NCI-H128 (cell line): ENCODE measurements at regions not wholly inside any gene's neighbourhood (a gene's known extent, or its start where the extent isn't known, plus 50 kb on each side); places are given as distances from the start of the nearest gene placed in this dataset.
"Not testable (repeated sequence)": the region's sequence is repeated elsewhere in the genome, so short reads cannot be mapped to it uniquely, and the experiment has no call there.

ENCODE experiments used
- DNase-seq: peaks from one replicate; lab custom pipeline; 2025; ENCODE audit not compliant: unreplicated experiment; lab: John Stamatoyannopoulos, UW

DNA sequence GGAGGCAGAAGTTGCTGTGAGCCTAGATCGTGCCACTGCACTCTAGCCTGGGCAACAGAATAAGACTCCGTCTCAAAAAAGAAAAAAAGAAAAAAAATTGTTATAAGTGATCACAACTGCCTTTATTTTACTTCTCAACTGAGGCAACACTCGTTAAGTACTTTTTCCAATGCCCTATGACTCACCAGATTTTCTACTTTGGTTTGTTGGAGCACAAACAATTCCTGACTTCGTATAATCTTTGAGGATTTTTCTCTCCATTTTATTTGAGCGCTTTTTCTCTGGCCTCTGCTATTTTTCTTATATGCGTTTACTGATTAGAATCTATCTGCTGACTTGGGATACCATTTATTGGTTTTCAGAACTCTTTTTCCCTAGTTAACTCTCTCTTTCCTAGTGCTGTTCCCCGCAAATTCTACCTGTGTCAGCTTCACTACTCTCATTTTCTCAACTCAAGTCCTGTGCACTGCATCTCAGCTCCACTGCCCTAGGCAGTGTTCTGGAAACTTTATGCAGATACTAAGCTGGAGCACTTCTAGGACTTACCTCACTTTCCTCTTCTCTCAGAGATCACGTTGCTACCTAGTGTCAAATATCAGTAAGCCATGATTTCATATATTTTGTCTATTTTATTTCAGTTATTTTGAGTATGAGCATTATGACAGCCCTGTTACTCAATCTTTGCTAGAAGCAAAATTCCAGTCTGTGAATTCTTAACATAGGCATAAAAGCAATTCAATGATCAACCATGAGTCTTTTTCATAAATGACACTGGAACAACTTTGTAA lies 1120.1 kb upstream of the CITED2 start:
- no peak for DNase-seq

DNA sequence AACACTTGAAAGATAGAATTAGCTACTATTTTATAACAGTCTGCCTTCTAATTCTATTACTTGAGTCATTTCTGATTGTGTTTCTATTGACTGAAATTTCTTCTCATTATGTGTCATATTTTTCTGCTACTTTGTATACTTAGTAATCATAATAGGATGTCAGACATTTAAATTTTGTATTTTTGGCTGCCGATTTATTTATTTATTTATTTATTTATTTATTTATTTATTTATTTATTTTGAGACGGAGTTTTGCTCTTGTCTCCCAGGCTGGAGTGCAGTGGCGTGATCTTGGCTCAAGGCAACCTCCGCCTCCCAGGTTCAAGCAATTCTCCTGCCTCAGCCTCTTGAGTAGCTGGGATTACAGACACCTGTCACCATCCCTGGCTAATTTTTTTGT lies 1119.0 kb upstream of the CITED2 start:
- DNase-seq = not testable (repeated sequence)

DNA sequence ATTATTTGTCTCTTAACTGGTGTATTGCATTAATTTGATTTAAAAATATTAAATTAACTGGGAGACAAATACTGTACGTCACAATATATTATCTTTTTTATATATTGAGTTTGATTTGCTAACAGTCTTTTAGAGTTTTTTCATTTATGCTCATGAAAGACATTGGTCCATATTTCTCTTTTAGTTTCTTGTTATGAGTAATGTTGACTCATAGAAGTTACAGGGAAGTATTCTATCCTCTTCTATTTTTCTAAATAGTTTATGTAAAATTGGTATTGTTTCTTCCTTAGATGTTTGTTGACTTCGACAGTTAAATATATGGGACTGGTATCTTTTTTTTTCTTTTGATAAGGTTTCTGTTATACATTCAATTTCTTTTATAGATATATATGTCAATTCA lies 1115.6 kb upstream of the CITED2 start:
- no peak for DNase-seq

DNA sequence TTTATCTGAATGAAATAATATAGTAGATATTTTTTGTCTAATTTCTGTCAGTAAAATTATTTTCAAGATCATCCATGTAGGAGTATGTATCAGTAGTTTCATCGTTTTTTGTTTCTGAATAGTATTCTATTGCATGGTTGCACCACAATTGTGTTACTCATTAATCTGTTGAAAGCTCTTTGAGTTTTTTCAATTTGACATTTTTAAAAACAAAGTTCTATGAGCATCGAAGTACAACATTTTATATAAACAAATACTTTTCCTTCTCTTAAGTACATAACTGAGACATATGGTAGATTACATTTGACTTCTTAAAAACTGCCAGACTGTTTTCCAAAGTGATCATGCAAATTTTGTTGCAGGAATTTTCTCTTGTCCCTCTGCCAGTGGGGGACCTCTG lies 1113.1 kb upstream of the CITED2 start:
- DNase-seq = no peak

DNA sequence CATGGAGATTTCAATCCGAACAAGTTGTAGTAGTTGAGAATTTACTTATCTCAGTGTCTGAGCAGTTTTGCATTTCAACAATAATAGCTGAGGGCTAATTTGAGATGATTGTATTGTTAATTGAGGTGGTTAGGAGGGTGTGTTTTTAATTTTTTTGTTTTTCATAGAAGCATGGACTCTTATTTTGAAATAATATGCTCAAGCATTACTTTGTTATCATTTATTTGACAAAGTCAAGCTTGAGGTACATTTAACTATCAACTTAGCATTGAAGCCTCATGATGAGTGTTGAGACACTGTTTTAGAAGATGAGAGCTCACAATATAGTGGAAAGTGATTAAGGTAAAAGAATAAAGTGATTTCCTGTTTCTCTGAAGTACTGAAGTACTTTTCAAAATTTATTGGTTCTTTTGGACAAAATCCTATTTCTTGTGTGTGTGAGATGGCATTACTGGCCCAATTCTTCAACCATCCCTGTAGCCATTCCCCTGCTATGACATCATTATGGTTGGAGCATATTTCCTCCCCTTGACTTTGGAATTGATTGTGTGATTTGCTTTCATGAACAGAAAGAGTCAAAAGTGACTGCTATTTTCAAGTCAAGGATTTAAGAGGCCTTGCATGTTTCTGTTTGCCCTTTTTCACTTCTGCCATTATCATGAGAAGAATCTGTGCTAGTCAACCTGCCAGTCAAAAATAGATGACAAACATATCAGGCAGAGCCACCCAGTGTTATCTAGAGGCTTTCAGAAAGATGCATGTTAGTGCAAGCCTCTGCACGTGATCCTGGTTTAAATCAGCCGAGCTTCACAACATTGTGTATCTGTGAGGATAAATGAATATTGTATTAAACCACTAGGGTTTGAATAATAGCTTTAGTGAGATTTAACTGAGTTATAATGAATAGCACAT lies 1112.3 kb upstream of the CITED2 start:
- DNase-seq = no peak

DNA sequence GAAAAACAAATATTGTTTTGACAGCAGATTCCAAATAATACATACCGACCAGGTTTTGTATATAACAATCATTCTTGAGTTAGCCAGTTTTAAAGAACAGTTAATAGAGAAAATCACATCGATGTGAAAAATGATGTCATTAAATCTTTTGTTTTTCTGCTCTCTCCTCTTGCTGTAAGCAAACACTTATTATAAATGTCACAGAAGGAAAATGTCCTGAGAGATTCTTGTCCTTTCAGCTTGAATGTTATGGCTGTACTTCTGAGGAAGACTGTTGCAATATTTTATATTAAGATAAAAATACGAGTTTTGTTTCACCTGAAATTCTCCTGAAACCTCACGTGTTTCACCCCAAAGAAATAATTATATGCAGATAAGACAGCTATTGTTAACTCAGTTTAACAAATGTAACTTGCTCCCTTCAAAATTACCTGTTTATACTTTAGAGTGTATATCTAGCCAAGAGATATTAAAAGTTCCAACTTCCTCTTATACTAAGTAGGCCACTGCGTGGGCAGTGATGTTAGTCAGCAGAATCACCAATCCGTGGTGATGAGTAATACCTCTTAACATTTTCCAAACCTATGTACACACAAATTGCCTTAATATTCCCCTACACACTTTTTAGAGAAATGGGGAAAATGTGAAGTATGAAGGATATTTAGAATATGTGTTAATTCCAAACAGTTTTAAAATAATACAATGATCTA lies 1111.4 kb upstream of the CITED2 start:
- no peak for DNase-seq

DNA sequence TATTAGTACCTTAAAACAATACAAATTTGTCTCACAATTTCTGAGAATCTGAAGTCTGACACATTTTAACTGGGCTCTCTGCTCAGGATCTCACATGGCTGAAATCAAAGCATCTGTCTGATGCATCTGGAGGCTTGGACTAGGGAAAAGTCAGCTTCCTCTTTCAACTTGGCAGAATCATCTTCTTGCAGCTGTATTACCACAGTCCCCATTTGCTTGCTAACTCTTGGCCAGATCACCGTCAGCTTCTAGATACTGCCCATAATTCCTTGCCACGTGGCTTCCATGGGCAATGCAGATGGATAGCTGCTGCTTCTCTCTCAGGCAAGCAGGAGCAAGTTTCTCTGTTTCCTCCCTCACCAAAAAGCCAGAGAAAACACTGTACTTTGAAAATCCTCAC lies 1106.4 kb upstream of the CITED2 start:
- no peak for DNase-seq

DNA sequence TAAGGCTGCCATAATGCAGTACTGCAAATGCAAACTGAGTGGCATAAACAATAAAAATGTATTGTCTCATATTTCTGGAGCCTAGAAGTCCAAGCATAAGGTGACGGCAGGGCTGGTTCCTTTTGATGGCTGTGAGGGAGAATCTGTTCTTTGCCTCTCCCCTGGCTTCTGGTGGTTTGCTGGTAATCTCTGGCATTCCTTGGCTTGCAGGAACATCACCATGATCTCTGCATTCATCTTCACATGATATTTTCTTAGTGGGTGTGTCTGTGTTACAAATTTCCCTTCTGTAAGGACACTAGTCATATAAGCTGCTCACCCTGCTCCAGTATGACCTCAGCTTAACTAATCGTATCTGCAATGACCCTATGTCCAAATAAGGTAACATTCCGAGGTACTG lies 1104.2 kb upstream of the CITED2 start:
- no peak for DNase-seq

DNA sequence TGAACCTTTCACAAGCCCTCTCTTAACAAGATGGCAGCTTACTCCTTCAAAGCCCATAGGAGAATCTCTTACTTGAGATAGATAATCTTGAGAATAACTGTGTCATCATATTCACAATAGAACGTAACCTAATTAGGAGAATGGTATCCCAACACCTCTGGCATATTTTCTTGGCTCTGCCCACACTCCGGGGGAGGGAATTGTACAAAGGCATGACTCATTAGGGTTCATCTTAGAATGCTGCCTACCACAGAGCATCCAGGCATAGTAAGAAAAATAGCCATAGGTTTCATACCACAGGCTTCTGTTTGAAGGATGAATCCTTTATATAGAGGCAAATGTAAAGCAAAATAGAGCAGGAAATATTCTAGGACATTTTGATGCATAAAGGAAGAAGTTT lies 1100.6 kb upstream of the CITED2 start:
- DNase-seq = no peak

DNA sequence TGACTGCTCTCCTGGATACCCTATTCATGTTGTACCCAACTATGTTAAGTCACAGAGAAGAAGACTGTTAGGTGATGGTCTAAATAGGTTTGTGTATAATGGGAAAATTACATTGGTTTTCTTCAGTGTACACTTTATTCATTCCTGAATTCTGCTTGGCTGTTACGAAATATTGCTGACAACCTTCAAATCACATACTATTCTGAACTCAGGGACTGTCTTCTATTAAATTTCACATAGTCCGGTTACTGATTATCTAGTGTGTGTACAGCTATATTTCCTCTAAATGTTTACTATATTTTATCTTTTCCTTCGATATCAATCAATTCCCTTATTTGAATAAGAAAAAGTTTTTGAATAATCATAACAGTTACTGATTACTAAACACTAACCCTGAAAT lies 1090.3 kb upstream of the CITED2 start:
- no peak for DNase-seq

DNA sequence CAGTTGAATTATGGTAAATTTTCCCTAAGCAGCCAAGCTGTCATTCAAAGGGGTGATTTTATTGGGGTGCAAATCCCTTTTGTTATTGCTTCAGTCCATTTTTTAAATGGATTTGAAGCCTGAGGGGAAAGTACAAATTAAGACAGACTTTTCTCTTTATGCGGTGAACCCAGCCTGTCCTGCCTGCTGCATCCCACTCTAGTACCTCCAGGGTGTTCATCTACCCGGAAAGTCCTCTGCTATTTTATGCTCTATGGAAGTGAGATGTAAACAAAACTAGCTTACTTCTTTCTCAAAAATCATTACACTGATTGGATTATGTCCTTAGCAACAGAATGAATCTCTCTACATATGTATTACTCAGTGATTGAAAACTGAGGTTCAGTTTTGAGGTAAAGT lies 1088.9 kb upstream of the CITED2 start:
- no peak for DNase-seq

DNA sequence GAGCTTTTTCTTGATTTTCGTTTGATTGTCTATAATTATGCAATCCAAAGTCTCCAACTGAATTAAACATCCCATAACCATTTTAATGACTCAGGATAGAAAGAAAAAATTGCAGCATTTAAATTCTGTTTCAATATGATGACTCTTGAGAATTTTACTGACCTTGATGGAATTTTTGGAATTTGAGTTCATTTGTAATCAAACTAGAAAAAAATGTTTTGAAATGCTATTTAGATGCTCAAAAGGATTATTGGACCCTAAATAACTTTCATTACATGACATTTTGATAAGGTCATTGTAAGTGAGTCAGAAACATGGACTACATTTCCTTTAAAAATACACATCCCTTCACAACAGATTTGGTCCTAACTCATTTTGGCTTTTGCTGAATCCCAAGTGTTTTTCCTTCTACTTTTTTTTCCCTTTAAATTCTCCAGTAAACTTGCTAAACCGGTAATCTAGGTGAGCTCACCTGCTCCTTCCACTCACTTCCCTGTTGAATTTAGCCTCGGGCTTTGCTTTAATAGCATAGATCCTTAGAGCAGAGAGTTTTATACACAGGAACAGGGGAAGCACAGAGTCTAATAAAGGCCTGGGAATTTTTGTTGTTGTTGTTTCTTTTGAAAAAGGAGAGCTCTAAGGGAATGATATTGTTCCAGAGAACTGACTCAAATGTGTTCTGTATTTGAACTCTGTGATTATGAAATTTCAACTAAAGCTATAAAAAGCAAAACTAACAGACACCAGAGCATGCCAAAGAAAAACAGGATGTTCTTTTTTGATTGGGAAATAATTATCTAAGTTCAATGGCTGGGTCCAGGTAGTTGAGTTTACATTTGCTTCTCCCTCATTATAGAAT lies 1088.2 kb upstream of the CITED2 start:
- DNase-seq = no peak

DNA sequence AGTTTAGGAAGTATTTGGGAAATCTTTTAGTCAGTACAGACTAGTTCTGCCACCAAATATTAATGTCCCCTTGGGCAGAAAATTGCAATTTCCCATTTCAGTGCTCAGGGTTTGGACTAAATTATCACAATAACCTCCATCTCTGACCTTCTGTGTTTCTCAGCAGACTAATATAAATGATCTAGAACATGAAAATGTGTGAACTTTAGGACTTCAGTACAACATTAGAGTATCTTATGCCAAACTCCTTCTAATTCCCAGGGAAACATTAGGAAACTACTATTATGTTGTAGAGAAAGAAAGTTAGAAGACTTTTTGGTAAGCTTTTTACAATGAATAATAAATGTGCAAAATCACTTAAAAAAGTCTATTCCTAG lies 1087.6 kb upstream of the CITED2 start:
- DNase-seq = no peak

DNA sequence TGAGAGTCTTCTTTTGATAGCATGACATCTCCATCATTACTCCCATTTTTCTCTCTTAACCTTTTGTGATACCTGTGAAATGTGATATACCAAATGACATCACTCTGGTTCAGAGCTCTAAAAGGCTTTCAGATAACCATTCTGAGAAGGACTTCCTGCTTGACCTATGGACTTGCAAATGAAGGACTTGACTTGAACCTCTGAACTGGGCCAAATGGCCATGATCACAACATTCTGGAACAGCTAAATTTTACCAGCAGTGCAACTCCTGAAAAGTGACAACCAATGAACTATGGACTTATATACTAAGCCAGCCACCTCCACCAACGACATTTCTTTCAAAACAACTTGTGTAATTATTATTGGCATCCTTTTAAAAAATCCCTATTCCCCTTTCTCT lies 1085.8 kb upstream of the CITED2 start:
- DNase-seq = no peak

DNA sequence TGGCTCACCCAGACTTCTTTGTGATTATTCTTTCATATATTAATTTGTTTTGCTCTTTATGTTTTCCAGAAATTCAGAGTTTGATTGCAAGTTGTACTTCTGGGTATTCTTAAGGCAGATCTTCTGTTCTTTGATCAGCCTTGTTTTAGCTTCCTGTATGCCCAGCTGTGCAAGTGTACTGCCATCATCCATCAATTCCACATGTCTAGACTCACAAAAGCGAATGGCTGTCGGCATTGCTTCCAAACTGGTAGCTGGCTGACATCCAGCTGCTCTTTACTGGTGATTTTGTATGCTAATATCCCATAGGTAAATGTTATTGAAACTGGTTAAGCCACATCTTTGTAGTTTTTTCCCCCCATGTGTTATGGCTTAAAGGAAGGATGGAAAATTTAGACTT lies 1084.8 kb upstream of the CITED2 start:
- no peak for DNase-seq

DNA sequence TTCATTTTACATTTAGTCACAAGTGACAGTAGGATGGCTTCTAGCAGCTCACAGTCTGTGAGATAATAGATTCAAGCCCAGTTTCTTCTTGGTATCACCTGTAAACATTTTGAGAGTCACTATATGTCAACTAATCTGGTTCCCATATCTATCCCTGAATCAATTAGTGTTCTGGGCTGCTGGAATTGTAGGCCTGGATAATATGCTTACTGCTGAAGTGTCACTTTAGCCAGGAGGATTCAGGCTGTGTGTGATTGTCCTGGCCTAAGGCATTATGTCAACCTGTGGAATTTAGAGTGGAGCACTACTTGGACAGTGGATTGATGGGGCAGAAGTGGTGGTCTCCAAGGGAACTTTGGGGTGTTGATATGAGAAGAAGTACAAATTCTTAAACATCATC lies 1071.8 kb upstream of the CITED2 start:
- no peak for DNase-seq

DNA sequence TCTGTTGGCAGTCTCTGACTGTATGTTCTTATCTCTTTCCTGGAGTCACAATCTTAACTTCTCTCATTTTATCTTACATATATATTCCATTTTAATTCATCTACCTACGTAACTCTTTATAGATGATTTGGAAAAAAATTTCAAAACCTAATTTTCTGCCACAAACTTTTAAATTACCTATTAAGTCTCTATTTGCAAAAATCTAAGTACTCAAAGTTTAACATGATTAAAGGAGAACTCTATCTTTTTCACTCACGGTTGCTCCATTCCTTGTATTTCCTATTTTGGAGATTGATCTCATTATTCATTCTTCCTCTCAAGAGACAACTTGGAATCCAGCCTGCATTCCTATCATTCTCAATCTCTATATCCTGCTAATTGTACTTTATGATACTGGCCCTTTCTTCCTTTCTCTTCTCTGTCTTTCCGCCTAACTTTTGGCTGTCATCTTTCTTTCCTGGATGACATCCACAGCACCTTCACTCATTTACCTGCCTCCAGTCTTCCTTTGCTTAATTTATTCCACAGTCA lies 1071.1 kb upstream of the CITED2 start:
- no peak for DNase-seq

DNA sequence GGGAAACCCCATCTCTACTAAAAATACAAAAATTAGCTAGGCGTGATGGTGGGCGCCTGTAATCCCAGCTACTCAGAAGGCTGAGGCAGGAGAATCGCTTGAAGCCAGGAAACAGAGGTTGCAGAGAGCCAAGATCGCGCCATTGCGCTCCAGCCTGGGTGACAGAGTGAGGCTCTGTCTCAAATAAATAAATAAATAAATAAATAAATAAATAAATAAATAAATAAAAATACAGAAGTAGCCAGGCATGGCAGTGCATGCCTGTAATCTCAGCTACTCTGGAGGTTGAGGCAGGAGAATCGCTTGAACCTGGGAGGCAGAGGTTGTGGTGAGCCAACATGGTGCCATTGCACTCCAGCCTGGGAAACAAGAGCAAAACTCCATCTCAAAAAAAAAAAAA lies 1068.7 kb upstream of the CITED2 start:
- not testable (repeated sequence) for DNase-seq

DNA sequence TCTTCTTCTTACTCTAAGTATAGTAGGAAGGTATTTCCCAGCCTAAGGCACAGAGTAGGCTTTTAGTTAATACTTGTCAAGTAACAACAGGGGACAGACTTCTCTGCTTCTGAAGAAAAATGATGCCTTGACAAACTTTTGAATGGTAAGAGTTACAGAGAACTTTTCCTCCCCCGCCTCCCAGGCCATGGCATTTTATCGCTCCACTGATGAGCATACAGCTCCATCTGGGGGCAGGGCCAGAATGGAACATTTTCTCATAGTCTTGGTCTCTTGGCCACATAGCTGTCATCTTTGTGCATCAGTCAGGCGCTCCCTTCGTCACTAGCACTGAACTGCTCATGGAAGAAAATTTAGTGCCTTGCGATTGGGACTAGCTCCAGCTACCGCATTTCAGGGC lies 1066.8 kb upstream of the CITED2 start:
- DNase-seq = no peak

DNA sequence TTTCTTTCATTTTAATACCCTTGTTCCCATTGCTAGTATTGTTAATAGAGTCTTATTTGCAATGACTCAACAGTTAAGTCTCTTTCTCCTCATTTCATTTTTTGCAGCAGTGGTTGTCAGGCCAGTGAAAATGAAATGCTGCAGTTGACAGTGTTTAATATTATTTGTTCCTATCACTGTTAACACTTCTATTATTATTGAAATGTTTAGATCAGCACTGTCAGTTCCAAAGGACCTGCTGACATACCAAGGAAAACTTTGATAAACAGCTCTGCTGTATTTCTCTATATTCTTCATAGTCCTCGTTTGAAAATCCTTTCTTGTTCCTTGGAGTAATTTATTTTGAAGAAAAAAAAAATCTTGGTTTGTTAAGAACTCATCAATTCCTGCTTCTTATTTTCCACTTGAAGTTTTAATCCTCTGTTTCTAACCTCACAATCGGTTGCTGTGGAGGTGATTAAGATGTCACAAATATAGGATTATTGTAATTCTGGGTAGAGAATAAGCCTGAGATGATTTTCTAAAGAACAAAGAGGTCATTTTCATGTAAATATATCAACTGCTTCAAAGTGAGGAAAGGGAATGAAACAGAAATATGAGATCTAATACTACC lies 1065.9 kb upstream of the CITED2 start:
- DNase-seq = no peak
